Natural killer cell (primary cell): ENCODE measurements at regions not wholly inside any gene's neighbourhood (a gene's known extent, or its start where the extent isn't known, plus 50 kb on each side); places are given as distances from the start of the nearest gene placed in this dataset.
A peak's percentile ranks its signal among the peaks of the same experiment; 100 is the strongest.

Source experiments
- ATAC-seq, 3 donors: fragments of 150-1000 bp in 2 of 3; fragments of 200-7000 bp in 1 of 3; cut with Tn5 transposase; 1 replicate in 1 of 3; 2 replicates in 2 of 3; pipeline ENCODE4 v1.10.0; 2021; ENCODE audit warnings: mild to moderate bottlenecking in 2 of 3, moderate library complexity in 2 of 3
- DNase-seq, 2 donors: peaks; one replicate each; pipeline versions ENCODE4 v3.0.0 to v3.0.0-alpha.2; 2013 to 2021; ENCODE audit warnings: mixed read lengths in 1 of 2
- H3K27ac ChIP-seq: one replicate; pipeline ENCODE4 v1.5.1; 2013; ENCODE audit warnings: mild to moderate bottlenecking, low read length
- H3K27me3 ChIP-seq: one replicate; pipeline ENCODE4 v1.6.1; 2013; ENCODE audit warnings: low read length; ENCODE audit not compliant: control insufficient read depth, insufficient read depth
- H3K36me3 ChIP-seq: one replicate; pipeline ENCODE4 v1.6.1; 2013; ENCODE audit warnings: low read length; ENCODE audit not compliant: control insufficient read depth, insufficient read depth
- H3K4me1 ChIP-seq: one replicate; pipeline ENCODE4 v1.6.1; 2013; ENCODE audit warnings: low read length; ENCODE audit not compliant: control insufficient read depth, insufficient read depth
- H3K4me3 ChIP-seq: one replicate; pipeline ENCODE4 v1.5.1; 2013; ENCODE audit warnings: low read length
- H3K9me3 ChIP-seq: one replicate; pipeline ENCODE4 v1.6.1; 2013; ENCODE audit warnings: low read length; ENCODE audit not compliant: control insufficient read depth, insufficient read depth
- H3K27ac Mint-ChIP-seq, 2 donors: one replicate each; pipeline ENCODE4 v1.8.0; 2022; ENCODE audit warnings: mild to moderate bottlenecking in 2 of 2, mixed read lengths in 2 of 2, moderate library complexity in 1 of 2
- H3K27me3 Mint-ChIP-seq, 2 donors: one replicate each; pipeline ENCODE4 v1.8.0; 2022; ENCODE audit warnings: low read depth in 2 of 2, mixed read lengths in 2 of 2
- H3K36me3 Mint-ChIP-seq: one replicate; pipeline ENCODE4 v1.8.0; 2022; ENCODE audit warnings: mixed read lengths
- H3K4me1 Mint-ChIP-seq, 2 donors: one replicate each; pipeline ENCODE4 v1.8.0; 2022; ENCODE audit warnings: mixed read lengths in 2 of 2
- H3K4me3 Mint-ChIP-seq: one replicate; pipeline ENCODE4 v1.8.0; 2022; ENCODE audit warnings: mild to moderate bottlenecking, moderate library complexity, mixed read lengths
- H3K9me3 Mint-ChIP-seq, 2 donors: one replicate each; pipeline ENCODE4 v1.8.0; 2022; ENCODE audit warnings: mixed read lengths in 2 of 2
- CTCF ChIP-seq: fragments of 200-600 bp; IDR thresholded peaks from one replicate; pipeline ENCODE4 v1.8.0; 2022; ENCODE audit warnings: antibody characterized with exemption
- WGBS: methylation state at CpG from one replicate; pipeline ENCODE4 v1.1.7; 2013; ENCODE audit warnings: missing lambda C conversion rate; ENCODE audit not compliant: insufficient coverage; 5-methylcytosine and 5-hydroxymethylcytosine counted together
- intact Hi-C: fragments of 100-400 bp; cut with micrococcal nuclease; formaldehyde crosslinking; loops from one replicate; pipeline ENCODE4 v1.14.2; 2022

GRCh38 chr20:37615340-37616109, 78.3 kb upstream of the CTNNBL1 start:
- Histone ChIP-seq H3K27ac (no peak overlapping the region), H3K36me3 (no peaks in the 10 kb centered on the region), H3K4me3 (no peak overlapping the region), H3K9me3 (peaks cover 3% of the 10 kb centered on the region), H3K4me1 (no peaks in the 10 kb centered on the region), H3K27me3 (no peaks in the 10 kb centered on the region)
- 33% methylated on average over 4 of the region's 5 CpGs for WGBS
- H3K27me3 Mint-ChIP-seq = peaks cover 14 to 29% of the 10 kb centered on the region in 2 donors
- DNase-seq = peak; percentile 31 to 64
- no peaks in the 10 kb centered on the region for H3K9me3 Mint-ChIP-seq
- intact Hi-C loops = no loop called here
- H3K4me1 Mint-ChIP-seq = no peaks in the 10 kb centered on the region
- no peaks in the 10 kb centered on the region for H3K36me3 Mint-ChIP-seq
- TF ChIP-seq CTCF = peak; percentile 61
- H3K27ac Mint-ChIP-seq = no peak overlapping the region
- H3K4me3 Mint-ChIP-seq = no peak overlapping the region
- ATAC-seq = peak in 2 of 3 donors; percentile 61 to 71

- H3K27ac Mint-ChIP-seq = no peak overlapping the region
- H3K27me3 Mint-ChIP-seq = peaks cover 8 to 16% of the 10 kb centered on the region in 2 donors
- no peaks in the 10 kb centered on the region for H3K9me3 Mint-ChIP-seq
- H3K4me1 ChIP-seq = no peaks in the 10 kb centered on the region
- H3K4me3 ChIP-seq = no peak overlapping the region
- ATAC-seq (no peak), DNase-seq (no peak)
- H3K36me3 ChIP-seq = no peaks in the 10 kb centered on the region
- no peaks in the 10 kb centered on the region for H3K4me1 Mint-ChIP-seq
- H3K36me3 Mint-ChIP-seq = no peaks in the 10 kb centered on the region
- no peak overlapping the region for H3K4me3 Mint-ChIP-seq
- no peak overlapping the region for H3K27ac ChIP-seq
- H3K9me3 ChIP-seq = peaks cover 3% of the 10 kb centered on the region
- TF ChIP-seq CTCF = no peak
- no peaks in the 10 kb centered on the region for H3K27me3 ChIP-seq
- intact Hi-C loops = no loop called here
- WGBS = 100% methylated on average over 1 of the region's 1 CpG
Observed at GRCh38 chr20:37611852-37612251, 82.0 kb upstream of the CTNNBL1 start.

GRCh38 chr20:37611346-37611745, 82.5 kb upstream of the CTNNBL1 start:
- H3K27me3 Mint-ChIP-seq = peaks cover 6 to 14% of the 10 kb centered on the region in 2 donors
- no peak overlapping the region for H3K27ac Mint-ChIP-seq
- Histone ChIP-seq H3K27ac (no peak overlapping the region), H3K4me1 (no peaks in the 10 kb centered on the region), H3K36me3 (no peaks in the 10 kb centered on the region), H3K9me3 (peaks cover 3% of the 10 kb centered on the region), H3K27me3 (no peaks in the 10 kb centered on the region), H3K4me3 (no peak overlapping the region)
- no peak for TF ChIP-seq CTCF
- no peaks in the 10 kb centered on the region for H3K9me3 Mint-ChIP-seq
- intact Hi-C loops = no loop called here
- H3K4me3 Mint-ChIP-seq = no peak overlapping the region
- no peaks in the 10 kb centered on the region for H3K4me1 Mint-ChIP-seq
- no peaks in the 10 kb centered on the region for H3K36me3 Mint-ChIP-seq
- ATAC-seq = no peak
- no peak for DNase-seq
- 83% methylated on average over 9 of the region's 9 CpGs for WGBS
